ENCODE measurements at regions not wholly inside any gene's neighbourhood (a gene's known extent, or its start where the extent isn't known, plus 50 kb on each side); places are given as distances from the start of the nearest gene placed in this dataset.

DNA sequence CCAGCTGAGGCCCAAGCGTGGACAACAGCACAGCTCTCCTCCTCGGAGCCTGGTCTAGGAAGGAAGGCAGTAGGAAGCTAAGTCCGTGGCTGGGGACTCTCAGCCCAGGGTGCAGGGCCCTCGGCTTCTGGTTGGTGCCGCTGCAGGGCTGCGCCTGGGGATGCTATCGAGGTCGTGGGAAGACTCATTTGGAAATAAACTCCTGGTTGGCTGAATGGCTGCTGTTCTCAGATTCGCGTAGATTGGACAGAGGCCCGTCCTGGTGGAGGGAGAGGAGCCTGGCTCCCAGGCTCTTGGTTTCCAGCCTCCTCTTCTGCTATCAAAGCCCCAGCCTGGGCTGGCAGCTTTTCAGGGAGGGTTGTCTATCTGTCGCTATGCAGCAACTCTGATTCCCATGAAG, 152.6 kb upstream of the FZD8 start:
- no peak for DNase-seq (ENCODE audit: low read depth in 2 of 2)
- no peak overlapping the region for H3K27ac ChIP-seq (ENCODE audit: insufficient read depth, low read length)
- H3K4me3 ChIP-seq (replicated peaks in 1 of 4; ENCODE audit: control extremely low read depth in 1 of 4, insufficient read depth in 1 of 4, low read depth in 3 of 4, low read length in 4 of 4) = no peak overlapping the region
- TF ChIP-seq, protein P1, sequence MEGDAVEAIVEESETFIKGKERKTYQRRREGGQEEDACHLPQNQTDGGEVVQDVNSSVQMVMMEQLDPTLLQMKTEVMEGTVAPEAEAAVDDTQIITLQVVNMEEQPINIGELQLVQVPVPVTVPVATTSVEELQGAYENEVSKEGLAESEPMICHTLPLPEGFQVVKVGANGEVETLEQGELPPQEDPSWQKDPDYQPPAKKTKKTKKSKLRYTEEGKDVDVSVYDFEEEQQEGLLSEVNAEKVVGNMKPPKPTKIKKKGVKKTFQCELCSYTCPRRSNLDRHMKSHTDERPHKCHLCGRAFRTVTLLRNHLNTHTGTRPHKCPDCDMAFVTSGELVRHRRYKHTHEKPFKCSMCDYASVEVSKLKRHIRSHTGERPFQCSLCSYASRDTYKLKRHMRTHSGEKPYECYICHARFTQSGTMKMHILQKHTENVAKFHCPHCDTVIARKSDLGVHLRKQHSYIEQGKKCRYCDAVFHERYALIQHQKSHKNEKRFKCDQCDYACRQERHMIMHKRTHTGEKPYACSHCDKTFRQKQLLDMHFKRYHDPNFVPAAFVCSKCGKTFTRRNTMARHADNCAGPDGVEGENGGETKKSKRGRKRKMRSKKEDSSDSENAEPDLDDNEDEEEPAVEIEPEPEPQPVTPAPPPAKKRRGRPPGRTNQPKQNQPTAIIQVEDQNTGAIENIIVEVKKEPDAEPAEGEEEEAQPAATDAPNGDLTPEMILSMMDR (conservative IDR thresholded peaks at IDR 0.05 in 1 of 2, IDR thresholded peaks at IDR 0.05 in 1 of 2; ENCODE audit: low read depth in 1 of 2, low read length in 2 of 2) = no peak
- TF ChIP-seq EZH2 (IDR thresholded peaks at IDR 0.05; ENCODE audit: low read length, missing control alignments) = no peak
- H3K79me2 ChIP-seq (ENCODE audit: control insufficient read depth, insufficient read depth, low read length) = no peaks in the 10 kb centered on the region
- no peaks in the 10 kb centered on the region for H4K20me1 ChIP-seq (ENCODE audit: control insufficient read depth, extremely low read depth, insufficient read depth, low read length)
- no peaks in the 10 kb centered on the region for H3K36me3 ChIP-seq (ENCODE audit: control insufficient read depth, insufficient read depth, low read length)
- no peak overlapping the region for H3K9ac ChIP-seq (ENCODE audit: insufficient read depth, low read length)
- no peaks in the 10 kb centered on the region for H3K4me1 ChIP-seq (ENCODE audit: control insufficient read depth, extremely low read depth, insufficient read depth, low read length)
- no peak overlapping the region for H2AFZ ChIP-seq (ENCODE audit: low read length)
- no peak overlapping the region for H3K4me2 ChIP-seq (ENCODE audit: extremely low read depth, insufficient read depth, low read length)
- H3K9me3 ChIP-seq (ENCODE audit: control insufficient read depth, insufficient read depth, low read depth, low read length) = no peaks in the 10 kb centered on the region
- H3K27me3 ChIP-seq (ENCODE audit: control insufficient read depth, insufficient read depth, low read length) = no peaks in the 10 kb centered on the region

GRCh38 chr10:35792291-35792690, 150.2 kb upstream of the FZD8 start:
- no peaks in the 10 kb centered on the region for H4K20me1 ChIP-seq (ENCODE audit: control insufficient read depth, extremely low read depth, insufficient read depth, low read length)
- H2AFZ ChIP-seq (ENCODE audit: low read length) = no peak overlapping the region
- no peak overlapping the region for H3K4me3 ChIP-seq (replicated peaks in 1 of 4; ENCODE audit: control extremely low read depth in 1 of 4, insufficient read depth in 1 of 4, low read depth in 3 of 4, low read length in 4 of 4)
- TF ChIP-seq EZH2 (IDR thresholded peaks at IDR 0.05; ENCODE audit: low read length, missing control alignments) = no peak
- no peak overlapping the region for H3K27ac ChIP-seq (ENCODE audit: insufficient read depth, low read length)
- H3K79me2 ChIP-seq (ENCODE audit: control insufficient read depth, insufficient read depth, low read length) = no peaks in the 10 kb centered on the region
- H3K9ac ChIP-seq (ENCODE audit: insufficient read depth, low read length) = no peak overlapping the region
- H3K4me1 ChIP-seq (ENCODE audit: control insufficient read depth, extremely low read depth, insufficient read depth, low read length) = no peaks in the 10 kb centered on the region
- peak in 1 of 2 donors; percentile 18 for DNase-seq (ENCODE audit: low read depth in 2 of 2)
- no peaks in the 10 kb centered on the region for H3K36me3 ChIP-seq (ENCODE audit: control insufficient read depth, insufficient read depth, low read length)
- H3K4me2 ChIP-seq (ENCODE audit: extremely low read depth, insufficient read depth, low read length) = no peak overlapping the region
- no peaks in the 10 kb centered on the region for H3K27me3 ChIP-seq (ENCODE audit: control insufficient read depth, insufficient read depth, low read length)
- no peaks in the 10 kb centered on the region for H3K9me3 ChIP-seq (ENCODE audit: control insufficient read depth, insufficient read depth, low read depth, low read length)

- Histone ChIP-seq H3K4me2 (ENCODE audit: extremely low read depth, insufficient read depth, low read length) (no peak overlapping the region), H3K27me3 (ENCODE audit: control insufficient read depth, insufficient read depth, low read length) (no peaks in the 10 kb centered on the region), H3K36me3 (ENCODE audit: control insufficient read depth, insufficient read depth, low read length) (no peaks in the 10 kb centered on the region), H3K9ac (ENCODE audit: insufficient read depth, low read length) (no peak overlapping the region), H3K4me3 (replicated peaks in 1 of 4; ENCODE audit: control extremely low read depth in 1 of 4, insufficient read depth in 1 of 4, low read depth in 3 of 4, low read length in 4 of 4) (no peak overlapping the region), H3K4me1 (ENCODE audit: control insufficient read depth, extremely low read depth, insufficient read depth, low read length) (no peaks in the 10 kb centered on the region), H4K20me1 (ENCODE audit: control insufficient read depth, extremely low read depth, insufficient read depth, low read length) (no peaks in the 10 kb centered on the region), H2AFZ (ENCODE audit: low read length) (no peak overlapping the region), H3K27ac (ENCODE audit: insufficient read depth, low read length) (no peak overlapping the region), H3K79me2 (ENCODE audit: control insufficient read depth, insufficient read depth, low read length) (no peaks in the 10 kb centered on the region), H3K9me3 (ENCODE audit: control insufficient read depth, insufficient read depth, low read depth, low read length) (no peaks in the 10 kb centered on the region)
- TF ChIP-seq, protein P1 (conservative IDR thresholded peaks at IDR 0.05 in 1 of 2, IDR thresholded peaks at IDR 0.05 in 1 of 2; ENCODE audit: low read depth in 1 of 2, low read length in 2 of 2) = no peak
- no peak for TF ChIP-seq EZH2 (IDR thresholded peaks at IDR 0.05; ENCODE audit: low read length, missing control alignments)
- peak in 1 of 2 donors; percentile 62 for DNase-seq (ENCODE audit: low read depth in 2 of 2)
These were observed 147.9 kb upstream of the FZD8 start for GRCh38 chr10:35789996-35790395.

Data from fibroblast of lung (primary cell).